H1 (cell line): ENCODE measurements at regions not wholly inside any gene's neighbourhood (a gene's known extent, or its start where the extent isn't known, plus 50 kb on each side); places are given as distances from the start of the nearest gene placed in this dataset.

Experiments
- CTCF ChIA-PET: fragments of 300-600 bp; sonication (Branson Sonifier 250); formaldehyde crosslinking; loops from one replicate; lab custom pipeline; 2021; ENCODE audit not compliant: partially characterized antibody; lab: Charles Lee
- POLR2A ChIA-PET: fragments of 300-600 bp; sonication (Branson Sonifier 250); formaldehyde crosslinking; loops from one replicate; lab custom pipeline; 2021; ENCODE audit warnings: inconsistent platforms; ENCODE audit not compliant: partially characterized antibody; lab: Charles Lee
- DNase-seq, 2 experiments: peaks; one replicate each; pipeline versions ENCODE4 v3.0.0 to v3.0.0-alpha.2; 2010 to 2022; ENCODE audit warnings: low spot score in 2 of 2, low read depth in 1 of 2, mixed read lengths in 1 of 2
- FAIRE-seq: peaks from 2 replicates; lab custom pipeline; 2011; peaks lifted over from hg19 to GRCh38; lab: Jason Lieb, UNC
- H2AFZ ChIP-seq: 2 replicates; pipeline ENCODE4 v1.8.1; 2012; ENCODE audit warnings: low read length, inconsistent platforms
- H2AK5ac ChIP-seq: 2 replicates; pipeline ENCODE4 v1.6.1; 2013; ENCODE audit warnings: low read depth, low read length
- H2BK120ac ChIP-seq: replicated peaks from 2 replicates; pipeline ENCODE3; 2013; ENCODE audit warnings: low read depth, low read length, inconsistent platforms
- H2BK12ac ChIP-seq: 2 replicates; pipeline ENCODE4 v1.6.1; 2013; ENCODE audit warnings: low read depth, low read length
- H2BK15ac ChIP-seq: 2 replicates; pipeline ENCODE4 v1.6.1; 2013; ENCODE audit warnings: low read length
- H2BK20ac ChIP-seq: 2 replicates; pipeline ENCODE4 v1.6.1; 2013; ENCODE audit warnings: low read length
- H2BK5ac ChIP-seq: 2 replicates; pipeline ENCODE4 v1.6.1; 2013; ENCODE audit warnings: low read depth, low read length
- H3K14ac ChIP-seq: 2 replicates; pipeline ENCODE4 v1.6.1; 2013; ENCODE audit warnings: inconsistent platforms; ENCODE audit not compliant: insufficient read length
- H3K18ac ChIP-seq: 2 replicates; pipeline ENCODE4 v1.6.1; 2013; ENCODE audit warnings: low read length; ENCODE audit errors: extremely low read depth
- H3K23ac ChIP-seq: 2 replicates; pipeline ENCODE4 v1.6.1; 2013; ENCODE audit warnings: inconsistent platforms; ENCODE audit not compliant: insufficient read length
- H3K23me2 ChIP-seq: 2 replicates; pipeline ENCODE4 v1.6.1; 2013; ENCODE audit warnings: low read depth, low read length
- H3K27ac ChIP-seq: 2 replicates; pipeline ENCODE4 v1.6.1; 2011; ENCODE audit warnings: low read depth, low read length, inconsistent platforms
- H3K27me3 ChIP-seq, 4 experiments: replicated peaks in 1 of 4; 1 replicate in 1 of 4; 2 replicates in 3 of 4; pipeline versions ENCODE4 v1.6.1 to v1.8.1; 2011 to 2013; ENCODE audit warnings: low read length in 3 of 4, mild to moderate bottlenecking in 3 of 4, inconsistent platforms in 2 of 4, mixed read lengths in 2 of 4, moderate library complexity in 1 of 4; ENCODE audit not compliant: control insufficient read depth in 3 of 4, insufficient read depth in 3 of 4; ENCODE audit errors: extremely low read depth in 1 of 4
- H3K36me3 ChIP-seq, 4 experiments: 2 replicates each; pipeline versions ENCODE4 v1.6.1 to v1.8.1; 2011 to 2013; ENCODE audit warnings: mild to moderate bottlenecking in 4 of 4, low read length in 3 of 4, moderate library complexity in 2 of 4, control low read depth in 1 of 4, inconsistent platforms in 1 of 4; ENCODE audit not compliant: insufficient read depth in 4 of 4, control insufficient read depth in 2 of 4
- H3K4ac ChIP-seq: replicated peaks from 2 replicates; pipeline ENCODE3; 2013; ENCODE audit warnings: low read length, low read depth, mixed read lengths, inconsistent platforms; ENCODE audit not compliant: insufficient read length
- H3K4me1 ChIP-seq, 4 experiments: replicated peaks in 1 of 4; 1 replicate in 1 of 4; 2 replicates in 3 of 4; pipeline versions ENCODE4 v1.6.1 to v1.8.1; 2011 to 2013; ENCODE audit warnings: low read length in 3 of 4, inconsistent platforms in 2 of 4, mixed read lengths in 1 of 4; ENCODE audit not compliant: insufficient read depth in 4 of 4, control insufficient read depth in 3 of 4
- H3K4me2 ChIP-seq, 2 experiments: 2 replicates each; pipeline versions ENCODE4 v1.6.1 to v1.8.1; 2011 to 2013; ENCODE audit warnings: low read depth in 2 of 2, low read length in 2 of 2, control low read depth in 1 of 2, inconsistent platforms in 1 of 2, mild to moderate bottlenecking in 1 of 2; ENCODE audit not compliant: insufficient read depth in 1 of 2
- H3K4me3 ChIP-seq, 4 experiments: fragments of 200-600, 300-600 bp in 1 of 4; sonication (generic), shearing (Covaris generic), sonication (Bioruptor Twin) in 1 of 4; 2 replicates each; pipeline versions ENCODE4 v1.5.1 to v1.8.1; 2011 to 2016; ENCODE audit warnings: low read length in 4 of 4, low read depth in 3 of 4, control low read depth in 2 of 4, inconsistent platforms in 2 of 4, mild to moderate bottlenecking in 2 of 4, mixed read lengths in 1 of 4, moderate library complexity in 1 of 4; ENCODE audit not compliant: insufficient read depth in 2 of 4; ENCODE audit errors: extremely low read depth in 1 of 4
- H3K56ac ChIP-seq: replicated peaks from 2 replicates; pipeline ENCODE3; 2013; ENCODE audit warnings: low read depth, mild to moderate bottlenecking, mixed read lengths, low read length, inconsistent platforms; ENCODE audit not compliant: insufficient read length
- H3K79me1 ChIP-seq: 2 replicates; pipeline ENCODE4 v1.6.1; 2013; ENCODE audit warnings: low read depth, low read length, control low read depth
- H3K79me2 ChIP-seq, 2 experiments: 2 replicates each; pipeline versions ENCODE4 v1.6.1 to v1.8.1; 2012 to 2013; ENCODE audit warnings: low read length in 2 of 2, mild to moderate bottlenecking in 2 of 2, inconsistent platforms in 1 of 2; ENCODE audit not compliant: insufficient read depth in 2 of 2, control insufficient read depth in 1 of 2
- H3K9ac ChIP-seq, 4 experiments: replicated peaks in 1 of 4; 1 replicate in 1 of 4; 2 replicates in 3 of 4; pipeline versions ENCODE4 v1.6.1 to v1.8.1; 2011 to 2013; ENCODE audit warnings: low read depth in 3 of 4, low read length in 3 of 4, control low read depth in 2 of 4, mild to moderate bottlenecking in 2 of 4, moderate library complexity in 2 of 4, inconsistent platforms in 1 of 4; ENCODE audit errors: extremely low read depth in 1 of 4
- H3K9me3 ChIP-seq, 2 experiments: 2 replicates each; pipeline versions ENCODE4 v1.6.1 to v1.8.1; 2012 to 2013; ENCODE audit warnings: mild to moderate bottlenecking in 2 of 2, moderate library complexity in 2 of 2, control low read depth in 1 of 2, inconsistent platforms in 1 of 2, low read depth in 1 of 2, low read length in 1 of 2, mixed read lengths in 1 of 2; ENCODE audit not compliant: insufficient read depth in 2 of 2
- H4K20me1 ChIP-seq, 2 experiments: replicated peaks in 1 of 2; 2 replicates each; pipeline versions ENCODE3 to v1.8.1; 2011 to 2013; ENCODE audit warnings: inconsistent platforms in 2 of 2, low read length in 2 of 2, mild to moderate bottlenecking in 1 of 2; ENCODE audit not compliant: insufficient read depth in 2 of 2, control insufficient read depth in 1 of 2
- H4K5ac ChIP-seq: 2 replicates; pipeline ENCODE4 v1.6.1; 2013; ENCODE audit warnings: low read length, low read depth, mixed read lengths, inconsistent platforms; ENCODE audit not compliant: insufficient read length
- H4K8ac ChIP-seq: 2 replicates; pipeline ENCODE4 v1.8.0; 2013; ENCODE audit warnings: mild to moderate bottlenecking, moderate library complexity, low read length, inconsistent platforms; ENCODE audit not compliant: insufficient read depth; ENCODE audit errors: extremely low read depth
- H4K91ac ChIP-seq: replicated peaks from 2 replicates; pipeline ENCODE3; 2013; ENCODE audit warnings: low read length, mixed read lengths, inconsistent platforms; ENCODE audit not compliant: insufficient read length
- CBX5 ChIP-seq: fragments of 300-800, 300-1000 bp; sonication (generic); IDR thresholded peaks from 2 replicates; pipeline ENCODE4 v1.7.1; 2016; ENCODE audit warnings: antibody characterized with exemption, low read length, low read depth
- CBX8 ChIP-seq: fragments of 300-800, 300-1000 bp; sonication (generic); IDR thresholded peaks from 2 replicates; pipeline ENCODE4 v1.7.1; 2016; ENCODE audit warnings: low read depth, low read length, borderline replicate concordance
- HDAC6 ChIP-seq: IDR thresholded peaks from one replicate; pipeline ENCODE4 v1.7.1; 2012; ENCODE audit warnings: low read depth, mild to moderate bottlenecking, inconsistent platforms, low read length, moderate library complexity
- RBBP5 ChIP-seq: IDR thresholded peaks from 2 replicates; pipeline ENCODE4 v1.7.1; 2012; ENCODE audit warnings: low read depth, mild to moderate bottlenecking, inconsistent platforms, low read length, moderate library complexity, borderline replicate concordance
- ZNF274 ChIP-seq: IDR thresholded peaks from 2 replicates; pipeline ENCODE4 v1.7.0; 2012; ENCODE audit warnings: low read length, borderline replicate concordance; ENCODE audit errors: extremely low read depth
- WGBS, 2 experiments: shearing (Covaris generic) in 1 of 2; methylation state at CpG; one replicate each; pipeline versions ENCODE4 v1.1.6 to v1.1.7; 2013 to 2015; ENCODE audit warnings: low lambda C conversion rate in 2 of 2, mixed read lengths in 2 of 2, inconsistent platforms in 1 of 2, low coverage in 1 of 2, missing lambda C conversion rate in 1 of 2; ENCODE audit not compliant: insufficient replicate concordance in 2 of 2, insufficient coverage in 1 of 2, insufficient read length in 1 of 2; ENCODE audit errors: extremely low coverage in 1 of 2, missing lambda C conversion rate in 1 of 2; 5-methylcytosine and 5-hydroxymethylcytosine counted together

GRCh38 chr10:110376767-110377160 is 72.0 kb upstream of the SMNDC1 start:
- Histone ChIP-seq H3K27ac (no peak overlapping the region), H3K56ac (no peak overlapping the region), H3K9ac (no peak overlapping the region), H2BK5ac (no peak overlapping the region), H3K18ac (no peak overlapping the region), H3K14ac (no peak overlapping the region), H3K4me3 (no peak overlapping the region), H2AK5ac (no peak overlapping the region), H2BK12ac (no peak overlapping the region), H3K23ac (no peak overlapping the region), H2BK15ac (no peak overlapping the region), H2BK120ac (no peak overlapping the region), H3K79me1 (no peaks in the 10 kb centered on the region), H3K4me1 (peaks cover 0 to 3% (median 2%) of the 10 kb centered on the region in 4 experiments; a peak in 3 of 7 replicates), H3K79me2 (no peaks in the 10 kb centered on the region), H3K4me2 (no peak overlapping the region), H3K4ac (no peak overlapping the region), H3K27me3 (no peaks in the 10 kb centered on the region), H3K9me3 (no peaks in the 10 kb centered on the region), H4K5ac (no peak overlapping the region), H4K20me1 (no peaks in the 10 kb centered on the region), H2AFZ (no peak overlapping the region), H2BK20ac (no peak overlapping the region), H4K8ac (no peak overlapping the region), H3K23me2 (no peaks in the 10 kb centered on the region), H3K36me3 (no peaks in the 10 kb centered on the region), H4K91ac (no peak overlapping the region)
- WGBS, 2 experiments: 73% methylated on average over 5 of the region's 5 CpGs; no CpG with 5 or more reads in 1 of the 2 experiments
- FAIRE-seq (no peak), DNase-seq (no peak)
- CTCF ChIA-PET: interaction anchor here (0.9 to 4.0 kb wide), 13 partner anchors 8 to 170 kb away, joined by 3 to 19 read pairs (median 4); no protein-coding TSS in a partner anchor
- POLR2A ChIA-PET: interaction anchor here (1.0 kb wide), 1 partner anchor 8 kb away, joined by 3 read pairs; no protein-coding TSS in a partner anchor
- TF ChIP-seq ZNF274 (no peak), CBX5 (no peak), RBBP5 (no peak), HDAC6 (no peak), CBX8 (no peak)
